Stimulated activated CD4-positive, alpha-beta T cell treated with anti-CD3 and anti-CD28 coated beads, Interleukin-4, amount 100 ng/mL, for 4 hours (primary cell): ENCODE measurements at regions not wholly inside any gene's neighbourhood (a gene's known extent, or its start where the extent isn't known, plus 50 kb on each side); places are given as distances from the start of the nearest gene placed in this dataset.

ENCODE experiments used
- DNase-seq, 2 experiments: peaks; one replicate each; pipeline ENCODE4 v3.0.0-alpha.2; 2020

- DNase-seq = no peak
Observed at GRCh38 chr6:139919107-139920026, 544.9 kb upstream of the CITED2 start.

- DNase-seq = no peak
Observed at GRCh38 chr6:139917951-139918630, 543.6 kb upstream of the CITED2 start.

DNA sequence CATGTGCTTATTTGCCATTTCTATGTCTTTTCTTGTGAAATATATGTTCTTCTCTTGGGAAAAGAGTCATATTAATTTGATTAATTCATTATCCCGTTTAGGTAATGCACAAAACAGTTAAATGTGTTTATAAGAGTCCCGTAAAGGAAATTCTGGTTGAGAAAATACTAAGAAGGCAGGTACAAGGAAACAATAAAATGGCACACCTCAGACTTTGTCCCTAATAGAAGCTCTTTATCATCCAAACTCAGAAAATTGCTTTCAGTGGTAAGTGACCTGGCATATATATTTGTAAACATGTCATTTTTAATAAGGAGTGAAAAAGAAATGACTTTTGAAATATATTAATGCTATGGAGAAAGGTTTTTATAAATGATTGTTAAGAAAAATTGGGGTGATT is 540.5 kb upstream of the CITED2 start:
- no peak for DNase-seq

DNA sequence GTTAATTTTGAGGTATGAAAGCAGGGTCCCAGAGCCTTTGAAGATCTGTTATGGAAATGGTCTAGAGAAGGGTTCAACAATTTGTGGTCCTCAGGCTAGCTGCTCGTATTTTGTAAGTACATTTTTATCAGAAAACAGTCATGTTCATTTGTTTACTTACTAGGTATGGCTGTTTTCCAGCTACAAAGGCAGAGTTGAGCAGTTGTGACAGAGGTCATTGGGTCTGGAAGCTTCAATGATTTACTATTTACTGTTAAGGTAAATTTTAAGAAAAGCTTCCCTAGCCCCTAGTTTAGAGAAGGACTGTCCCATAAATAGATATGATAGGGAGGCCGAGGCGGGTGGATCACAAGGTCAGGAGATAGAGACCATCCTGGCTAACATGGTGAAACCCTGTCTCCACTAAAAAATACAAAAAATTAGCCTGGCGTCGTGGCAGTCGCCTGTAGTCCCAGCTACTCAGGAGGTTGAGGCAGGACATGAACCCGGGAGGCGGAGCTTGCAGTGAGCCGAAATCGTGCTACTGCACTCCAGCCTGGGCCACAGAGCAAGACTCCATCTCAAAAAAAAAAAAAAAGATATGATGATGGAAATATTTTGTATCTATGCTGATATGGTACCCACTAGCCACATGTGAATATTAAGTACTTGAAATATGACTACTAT is 538.4 kb upstream of the CITED2 start:
- no peak for DNase-seq

GRCh38 chr6:139909992-139910391 is 535.5 kb upstream of the CITED2 start:
- no peak for DNase-seq

DNA sequence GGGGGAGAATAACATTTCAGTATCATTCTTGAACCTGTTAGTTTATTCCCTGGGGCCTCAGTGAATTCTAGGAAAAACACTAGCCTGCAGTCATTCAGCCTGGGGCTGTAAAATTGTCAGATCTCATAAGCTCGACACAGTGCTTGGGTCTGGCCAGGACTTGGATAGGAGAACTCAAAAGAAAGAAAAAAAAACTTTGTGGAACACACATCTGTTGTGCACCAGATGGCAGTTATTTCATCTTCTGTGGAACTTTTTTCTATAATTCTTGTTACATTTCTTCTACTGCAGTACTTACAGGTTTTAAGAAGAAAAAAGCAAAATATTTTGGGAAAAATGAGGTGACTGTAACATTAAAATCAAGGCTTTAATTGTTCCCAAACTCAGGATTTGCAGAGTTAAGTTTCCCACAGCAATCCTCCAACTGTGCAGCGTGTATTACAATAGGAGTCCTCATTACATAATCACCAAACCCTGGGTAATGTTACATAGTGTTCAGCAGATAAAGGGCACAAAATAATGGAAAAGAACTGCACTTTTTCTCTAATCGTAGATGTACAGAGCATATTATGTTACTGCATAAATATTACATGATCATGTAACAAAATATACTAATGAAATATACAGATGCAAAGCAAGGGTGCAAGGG is 531.1 kb upstream of the CITED2 start:
- DNase-seq = no peak

GRCh38 chr6:139904568-139904967 is 530.1 kb upstream of the CITED2 start:
- DNase-seq = no peak

DNA sequence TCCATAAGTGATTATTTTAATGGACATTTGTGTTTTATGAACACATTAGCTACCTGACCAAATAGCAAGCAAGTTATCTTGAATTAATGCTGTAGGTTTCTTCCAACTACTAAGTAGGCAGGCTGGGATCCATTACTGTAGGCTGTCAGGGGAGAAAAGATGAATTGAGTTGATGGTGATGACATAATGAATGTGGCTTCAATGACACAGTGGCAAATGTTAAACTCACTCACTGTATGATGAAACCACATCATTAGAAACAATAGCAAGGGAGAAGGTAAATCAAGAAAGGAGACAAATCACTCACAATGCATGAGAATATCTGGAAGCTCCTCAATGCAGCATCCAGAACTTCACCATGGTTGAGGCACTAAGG is 529.7 kb upstream of the CITED2 start:
- no peak for DNase-seq

DNA sequence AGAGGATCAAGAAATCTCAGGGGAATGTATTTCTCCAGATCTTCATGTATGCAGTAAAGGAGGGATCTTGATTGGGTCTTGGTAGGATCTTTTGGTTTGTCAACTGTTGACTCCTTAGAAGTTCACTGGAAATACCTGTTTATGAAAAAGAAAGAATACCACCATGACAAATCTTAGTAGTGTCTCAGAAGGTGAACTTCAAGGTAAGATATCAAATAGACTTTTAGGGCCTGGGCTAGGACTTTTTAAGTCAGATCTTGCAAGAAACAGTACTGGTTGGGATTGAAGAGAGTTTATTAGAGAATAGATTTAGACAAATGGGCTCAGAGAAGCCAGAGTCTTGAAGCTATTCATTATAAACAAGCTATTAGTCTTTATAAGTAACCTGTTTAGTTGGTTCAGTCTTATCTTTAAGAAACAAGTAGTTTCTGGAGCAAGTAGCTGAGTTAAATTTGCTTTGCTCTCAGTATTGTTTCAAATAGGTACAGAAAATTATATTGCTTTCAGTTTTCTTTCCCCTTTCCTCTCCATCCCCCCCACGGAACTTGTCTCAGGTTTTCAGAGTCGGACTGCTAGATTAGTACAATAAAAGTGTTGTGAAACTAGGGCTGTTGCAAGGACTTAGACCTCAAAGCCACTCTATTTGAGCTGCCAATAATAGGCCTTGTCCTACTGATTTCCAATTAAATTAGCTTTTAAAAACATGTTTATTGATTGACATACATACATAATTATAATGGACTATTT is 529.1 kb upstream of the CITED2 start:
- DNase-seq = no peak

DNA sequence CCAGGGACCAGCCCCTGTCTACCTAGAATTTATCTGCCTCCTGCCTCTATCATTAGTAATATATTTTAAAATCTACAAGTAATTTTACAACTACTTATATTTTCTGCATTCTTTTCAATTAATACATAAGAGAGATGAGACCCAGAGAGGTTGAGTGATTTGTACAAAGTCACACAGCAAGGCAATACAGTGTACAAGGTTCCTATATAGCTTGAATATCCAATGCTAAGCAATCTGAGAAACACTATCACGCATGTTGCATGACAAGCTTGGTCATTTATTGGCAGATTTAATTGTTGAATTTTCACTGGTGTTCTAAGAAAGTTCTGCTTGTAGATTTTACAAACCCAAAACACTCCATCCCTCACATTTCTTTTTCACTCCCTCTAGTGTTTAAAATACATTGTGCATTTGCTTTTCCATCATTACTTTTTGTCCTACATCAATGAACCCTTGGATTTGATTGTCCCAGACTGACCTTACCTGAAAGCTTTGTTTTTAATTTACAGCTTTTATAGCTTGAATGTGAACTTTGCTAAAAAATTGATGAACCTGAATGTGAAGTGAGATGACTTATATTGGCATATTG is 520.9 kb upstream of the CITED2 start:
- DNase-seq = no peak

DNA sequence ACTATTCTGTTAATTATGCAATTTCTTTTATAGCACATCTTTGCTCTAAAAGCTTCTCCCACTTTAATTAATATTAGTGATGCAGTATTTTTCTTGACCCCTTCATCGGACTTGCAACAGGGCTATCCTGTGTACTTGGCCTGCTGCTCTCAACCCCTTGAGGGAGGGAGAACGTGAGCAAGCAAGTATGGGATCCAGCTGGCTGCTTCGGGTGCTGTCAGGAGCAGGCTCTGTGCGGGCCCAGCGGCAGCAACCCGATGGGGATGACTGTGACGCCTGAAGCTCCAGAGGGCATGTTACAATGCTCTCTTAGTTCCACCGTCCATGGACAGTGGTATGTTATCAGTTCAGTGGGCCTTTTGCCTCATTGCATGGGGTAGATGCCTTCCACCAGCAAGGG is 519.8 kb upstream of the CITED2 start:
- DNase-seq = no peak

GRCh38 chr6:139891471-139891870 is 517.0 kb upstream of the CITED2 start:
- no peak for DNase-seq

DNA sequence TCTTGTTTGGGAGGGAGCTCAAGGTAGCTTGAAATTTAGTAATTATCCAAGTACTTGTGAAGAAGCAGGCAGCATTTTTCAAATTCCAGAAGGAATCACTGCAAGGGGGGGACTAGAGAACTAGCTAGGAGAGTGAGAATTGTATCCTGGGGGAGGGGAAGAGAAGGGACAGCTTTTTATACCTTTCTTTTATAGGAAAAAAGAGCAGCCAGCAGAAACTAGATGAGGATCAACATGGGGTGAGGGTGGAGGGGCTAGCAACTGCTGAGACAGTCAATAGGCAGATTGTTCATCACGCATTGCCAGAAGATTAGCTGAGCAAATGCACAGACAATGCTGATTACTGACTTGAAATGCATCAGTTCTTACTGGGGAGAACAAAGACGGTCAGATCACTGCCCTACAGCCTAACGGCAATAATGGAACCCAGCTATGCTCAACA is 514.3 kb upstream of the CITED2 start:
- no peak for DNase-seq

- no peak for DNase-seq
Observed at GRCh38 chr6:139887275-139887674, 512.8 kb upstream of the CITED2 start.

- DNase-seq = no peak
Observed at GRCh38 chr6:139886396-139886795, 511.9 kb upstream of the CITED2 start.

GRCh38 chr6:139885909-139886308 is 511.5 kb upstream of the CITED2 start:
- no peak for DNase-seq

DNA sequence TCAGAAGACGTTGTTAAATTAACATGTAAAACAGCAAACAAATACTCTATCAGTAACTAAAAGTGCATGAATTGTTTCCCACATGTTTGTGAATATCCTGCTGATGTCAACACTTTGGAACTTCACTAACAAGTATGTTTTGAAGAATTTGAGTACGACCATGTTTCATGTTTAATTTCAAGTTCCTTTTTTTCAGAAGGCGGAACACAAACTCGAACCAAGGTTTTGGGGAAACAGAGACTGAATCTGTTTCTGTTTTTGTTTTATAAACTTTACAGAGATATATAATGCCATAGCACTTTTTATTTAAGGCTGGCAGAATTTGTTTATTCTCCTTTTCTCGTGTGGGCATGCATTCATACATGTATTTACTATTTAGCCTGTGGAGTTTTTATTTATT is 509.3 kb upstream of the CITED2 start:
- DNase-seq = no peak

DNA sequence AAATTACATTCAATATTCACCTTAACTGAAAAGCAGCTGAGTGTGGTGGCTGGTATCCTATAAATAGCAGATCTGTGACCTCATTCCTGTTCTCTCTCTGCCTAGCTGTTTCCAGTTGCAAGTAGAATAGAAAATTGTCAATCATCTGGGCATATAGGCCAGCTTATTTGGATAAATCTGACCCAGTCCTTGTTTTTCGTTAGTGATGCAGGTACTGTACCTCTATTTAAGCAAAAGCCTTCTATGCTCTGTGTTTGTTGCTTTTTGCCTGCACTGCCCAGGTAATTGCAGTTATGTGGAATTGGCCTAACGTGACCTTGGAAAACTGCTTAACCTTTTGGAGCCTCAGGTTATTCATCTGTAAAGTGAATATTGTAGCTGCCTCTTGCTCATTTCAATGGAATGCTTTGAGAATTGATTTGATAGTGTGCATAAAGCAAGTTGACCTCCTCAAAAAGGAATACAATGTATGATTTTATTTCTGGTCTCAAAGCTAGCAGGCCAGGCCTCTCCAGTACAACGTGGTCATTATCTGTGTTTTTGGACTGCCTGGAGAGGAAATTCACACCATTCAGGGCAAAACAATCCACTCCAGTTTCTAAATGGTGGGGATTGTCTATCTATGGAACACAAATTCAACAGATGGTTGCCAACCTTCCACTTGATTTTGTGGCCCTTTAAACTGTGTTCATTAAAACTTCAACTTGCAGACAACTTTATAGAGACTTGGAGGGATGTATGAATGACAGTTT is 508.7 kb upstream of the CITED2 start:
- no peak for DNase-seq

- DNase-seq = no peak
Observed at GRCh38 chr6:139882234-139882633, 507.8 kb upstream of the CITED2 start.

- DNase-seq = no peak
Observed at GRCh38 chr6:139881728-139882211, 507.3 kb upstream of the CITED2 start.

- DNase-seq = no peak
Observed at GRCh38 chr6:139881236-139881635, 506.8 kb upstream of the CITED2 start.
